RWPE1 (cell line): ENCODE measurements at regions not wholly inside any gene's neighbourhood (a gene's known extent, or its start where the extent isn't known, plus 50 kb on each side); places are given as distances from the start of the nearest gene placed in this dataset.

Experiments
- CTCF ChIA-PET: fragments of 350-600 bp; sonication (Branson Sonifier 250); formaldehyde crosslinking; extraction: SDS; loops from one replicate; lab custom pipeline; 2021; lab: Yijun Ruan, JAX
- POLR2A ChIA-PET: fragments of 400-600 bp; formaldehyde crosslinking; extraction: SDS; loops from one replicate; lab custom pipeline; 2020; ENCODE audit warnings: antibody characterized with exemption; ENCODE audit not compliant: low non-redundant PET; lab: Yijun Ruan, JAX
- DNase-seq: peaks from one replicate; pipeline ENCODE4 v3.0.0; 2012; ENCODE audit warnings: low spot score
- H3K27ac ChIP-seq: fragments of 450-650 bp; 2 replicates; pipeline ENCODE4 v1.5.1; 2017
- TF ChIP-seq, protein P1 (sequence below): fragments of 450-650 bp; conservative IDR thresholded peaks from 2 replicates; pipeline ENCODE4 v1.5.1; 2017; ENCODE audit warnings: low read depth, mild to moderate bottlenecking

DNA sequence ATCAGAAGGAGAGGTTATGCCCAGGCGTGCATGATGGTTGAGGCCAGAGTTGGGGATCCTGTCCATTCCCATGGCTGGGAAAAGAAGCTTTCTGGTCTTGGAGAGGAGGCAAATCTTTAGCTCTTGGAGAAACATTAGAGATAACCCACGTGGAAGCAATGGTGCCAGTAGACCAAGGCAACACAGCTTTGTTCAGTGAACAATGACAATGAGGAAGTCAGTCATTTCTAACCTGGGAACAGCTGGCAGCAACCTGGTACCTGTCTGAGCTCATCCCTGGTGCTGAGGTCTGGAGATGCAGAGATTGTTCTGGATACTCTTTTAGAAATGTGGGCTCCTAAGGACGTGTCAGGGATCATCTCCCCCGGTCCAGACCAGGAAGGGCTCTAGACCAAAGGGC is 76.7 kb upstream of the PAX1 start:
- CTCF ChIA-PET, result interaction anchor here (0.5 to 1.4 kb wide), 3 partner anchors 13 to 1034 kb away, joined by 3 to 5 read pairs (median 3); no protein-coding TSS in a partner anchor
- TF ChIP-seq, protein P1, sequence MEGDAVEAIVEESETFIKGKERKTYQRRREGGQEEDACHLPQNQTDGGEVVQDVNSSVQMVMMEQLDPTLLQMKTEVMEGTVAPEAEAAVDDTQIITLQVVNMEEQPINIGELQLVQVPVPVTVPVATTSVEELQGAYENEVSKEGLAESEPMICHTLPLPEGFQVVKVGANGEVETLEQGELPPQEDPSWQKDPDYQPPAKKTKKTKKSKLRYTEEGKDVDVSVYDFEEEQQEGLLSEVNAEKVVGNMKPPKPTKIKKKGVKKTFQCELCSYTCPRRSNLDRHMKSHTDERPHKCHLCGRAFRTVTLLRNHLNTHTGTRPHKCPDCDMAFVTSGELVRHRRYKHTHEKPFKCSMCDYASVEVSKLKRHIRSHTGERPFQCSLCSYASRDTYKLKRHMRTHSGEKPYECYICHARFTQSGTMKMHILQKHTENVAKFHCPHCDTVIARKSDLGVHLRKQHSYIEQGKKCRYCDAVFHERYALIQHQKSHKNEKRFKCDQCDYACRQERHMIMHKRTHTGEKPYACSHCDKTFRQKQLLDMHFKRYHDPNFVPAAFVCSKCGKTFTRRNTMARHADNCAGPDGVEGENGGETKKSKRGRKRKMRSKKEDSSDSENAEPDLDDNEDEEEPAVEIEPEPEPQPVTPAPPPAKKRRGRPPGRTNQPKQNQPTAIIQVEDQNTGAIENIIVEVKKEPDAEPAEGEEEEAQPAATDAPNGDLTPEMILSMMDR, result no peak
- no peak overlapping the region for H3K27ac ChIP-seq

DNA sequence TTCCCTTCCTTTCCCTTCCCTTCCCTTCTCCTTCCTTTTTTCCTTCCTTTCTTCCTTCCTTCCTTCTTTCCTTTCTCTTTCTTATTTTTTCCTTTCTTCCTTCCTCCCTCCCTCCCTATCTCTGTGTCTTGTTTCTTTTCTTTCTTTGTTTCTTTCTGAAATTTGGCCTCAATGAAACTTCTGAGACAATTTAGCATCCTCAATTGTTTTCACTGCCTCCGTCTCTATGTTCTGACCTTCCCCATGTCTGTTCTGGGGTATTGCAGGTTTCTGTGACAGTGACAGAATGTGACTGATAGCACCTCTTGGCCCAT is 81.7 kb upstream of the PAX1 start:
- no peak for DNase-seq
- CTCF ChIA-PET, result no interaction called here

More for the DNA sequence above, 76.7 kb upstream of the PAX1 start:
- POLR2A ChIA-PET, result no interaction called here
- no peak for DNase-seq

DNA sequence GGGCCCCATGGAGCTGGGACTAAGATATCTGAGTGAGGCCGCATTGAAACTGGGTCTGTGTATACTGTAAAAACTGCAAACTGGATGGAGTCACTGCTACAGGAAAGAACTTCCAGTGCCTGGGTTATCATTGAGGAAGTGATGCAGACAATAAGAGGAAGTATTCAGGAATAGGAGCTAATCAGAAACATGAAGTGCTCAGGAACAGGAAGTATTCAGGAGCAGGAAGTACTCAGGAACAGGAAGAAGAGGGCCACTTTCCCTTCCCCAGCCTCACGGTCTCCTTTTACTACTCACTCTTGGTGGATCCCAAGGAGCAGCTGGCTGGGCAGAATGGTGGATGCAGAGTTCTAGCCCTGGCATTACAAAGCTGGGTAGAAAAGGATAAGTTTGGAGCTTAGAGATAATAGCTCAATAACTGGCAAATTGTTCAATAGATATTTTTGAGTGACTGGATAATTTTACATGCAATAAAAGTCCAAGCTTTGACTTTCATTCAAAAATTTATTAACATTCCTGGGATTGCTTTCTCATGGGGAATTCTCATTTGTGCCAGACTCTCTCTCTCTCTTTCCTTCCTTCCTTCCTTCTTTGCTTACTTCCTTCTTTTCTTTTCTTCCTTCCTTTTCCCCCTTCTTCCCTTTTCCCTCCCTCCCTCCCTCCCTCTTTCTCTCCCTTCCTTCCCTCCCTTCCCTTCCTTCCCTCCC is 82.2 kb upstream of the PAX1 start:
- TF ChIP-seq, protein P1, result no peak
- ChIA-PET CTCF (no interaction called here), POLR2A (no interaction called here)
- H3K27ac ChIP-seq, result no peak overlapping the region
- no peak for DNase-seq

More for the DNA sequence above, 81.7 kb upstream of the PAX1 start:
- no peak overlapping the region for H3K27ac ChIP-seq
- POLR2A ChIA-PET, result no interaction called here
- TF ChIP-seq, protein P1, result no peak

DNA sequence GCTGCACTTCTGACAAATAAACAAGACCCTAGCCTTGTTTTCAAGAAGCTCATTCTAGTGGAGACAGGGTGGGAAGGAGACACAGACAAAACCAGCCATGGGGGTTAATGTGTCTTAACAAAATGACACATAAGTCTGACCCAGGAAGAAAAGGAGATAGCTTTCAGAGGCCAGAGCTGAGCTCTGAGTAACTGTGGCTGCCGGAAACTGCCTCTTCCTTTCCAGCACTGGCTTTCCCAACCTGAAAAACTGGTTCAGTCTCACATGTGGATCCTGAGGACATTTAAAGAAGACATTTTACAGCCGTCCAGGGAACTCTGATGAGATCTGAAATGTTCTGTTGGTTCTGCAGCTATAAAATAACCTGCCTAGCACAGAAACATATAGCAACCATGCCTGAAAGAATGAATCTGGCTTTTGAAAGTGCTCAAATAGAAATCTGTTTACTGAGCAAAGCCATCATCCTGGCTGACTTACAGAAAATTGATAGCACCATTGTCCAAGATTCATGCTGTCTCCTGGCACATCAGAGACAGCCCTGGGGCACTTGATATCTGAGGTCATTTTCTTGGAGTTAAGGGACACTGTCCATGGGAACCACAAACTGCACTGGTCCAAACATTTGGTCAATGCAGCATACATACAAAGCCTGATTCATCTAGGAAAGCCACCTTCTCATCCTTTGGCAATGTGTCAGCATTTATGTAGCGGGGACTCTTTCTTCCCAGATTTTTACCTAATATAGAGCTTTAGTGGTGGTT is 83.2 kb upstream of the PAX1 start:
- TF ChIP-seq, protein P1, result no peak
- ChIA-PET POLR2A (no interaction called here), CTCF (interaction anchor here (0.7 kb wide), 1 partner anchor 476 kb away, joined by 3 read pairs; no protein-coding TSS in a partner anchor)
- no peak for DNase-seq
- H3K27ac ChIP-seq, result no peak overlapping the region

DNA sequence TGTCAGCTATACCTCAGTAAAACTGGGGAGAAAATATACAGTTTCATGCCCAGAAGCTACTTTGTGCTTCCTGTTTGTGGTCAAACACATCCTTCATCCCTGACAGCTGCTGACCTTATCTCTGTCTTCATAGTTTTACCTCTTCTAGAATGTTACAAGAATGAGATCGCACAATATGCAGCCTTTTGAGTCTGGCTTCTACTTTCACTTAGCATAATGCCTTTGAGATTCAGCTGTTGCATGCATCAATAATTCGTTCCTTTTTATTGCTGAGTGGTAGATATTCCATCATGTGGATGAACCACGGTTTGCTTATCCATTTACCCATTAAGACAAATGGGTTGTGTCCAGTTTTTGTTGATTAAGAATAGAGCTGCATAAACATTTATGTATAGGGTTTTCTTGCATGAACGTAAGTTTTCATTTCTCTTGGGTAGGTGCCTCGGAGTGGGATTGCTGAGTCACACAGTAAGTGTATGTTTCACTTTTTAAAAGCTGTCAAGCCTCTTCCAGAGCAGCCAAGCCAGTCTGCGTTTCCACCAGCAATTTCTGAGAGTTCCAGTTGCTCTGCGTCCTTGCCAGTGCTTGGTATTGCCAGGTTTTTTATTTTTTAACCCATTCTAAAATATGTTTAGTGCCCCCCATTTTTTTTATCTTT is 86.6 kb upstream of the PAX1 start:
- DNase-seq, result no peak
- CTCF ChIA-PET, result interaction anchor here (0.7 kb wide), 1 partner anchor 30 kb away, joined by 3 read pairs; no protein-coding TSS in a partner anchor
- POLR2A ChIA-PET, result no interaction called here
- H3K27ac ChIP-seq, result no peak overlapping the region
- TF ChIP-seq, protein P1, result no peak

DNA sequence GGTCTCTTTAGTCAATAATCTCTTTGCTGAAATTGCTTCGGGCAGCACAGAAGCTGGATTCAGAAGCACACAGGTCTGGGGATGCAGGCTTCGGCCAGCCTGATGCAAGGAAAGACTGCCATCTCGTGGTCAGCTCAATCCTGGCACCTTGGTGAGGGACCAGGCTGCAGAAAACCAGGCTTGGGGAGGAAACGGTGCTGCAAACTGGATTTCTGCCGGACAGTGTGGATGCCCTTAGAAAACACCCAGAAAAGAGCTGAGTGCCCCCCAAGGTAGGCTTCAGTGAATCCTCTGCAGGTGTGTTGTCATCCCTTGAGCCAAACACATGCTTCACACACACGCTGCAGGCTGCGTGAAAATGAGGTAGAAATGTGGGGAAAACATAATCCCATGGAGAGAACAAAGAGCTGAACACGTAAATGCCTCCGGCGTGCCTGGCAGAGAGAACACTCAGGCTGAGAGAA is 89.8 kb upstream of the PAX1 start:
- CTCF ChIA-PET, result interaction anchor here (0.5 to 2.6 kb wide), 25 partner anchors 9 to 939 kb away, joined by 3 to 11 read pairs (median 4); no protein-coding TSS in a partner anchor
- no peak overlapping the region for H3K27ac ChIP-seq
- peak; percentile 73 for DNase-seq
- TF ChIP-seq, protein P1, result peak; percentile 91
- POLR2A ChIA-PET, result no interaction called here
